ENCODE measurements at regions not wholly inside any gene's neighbourhood (a gene's known extent, or its start where the extent isn't known, plus 50 kb on each side); places are given as distances from the start of the nearest gene placed in this dataset.

DNA sequence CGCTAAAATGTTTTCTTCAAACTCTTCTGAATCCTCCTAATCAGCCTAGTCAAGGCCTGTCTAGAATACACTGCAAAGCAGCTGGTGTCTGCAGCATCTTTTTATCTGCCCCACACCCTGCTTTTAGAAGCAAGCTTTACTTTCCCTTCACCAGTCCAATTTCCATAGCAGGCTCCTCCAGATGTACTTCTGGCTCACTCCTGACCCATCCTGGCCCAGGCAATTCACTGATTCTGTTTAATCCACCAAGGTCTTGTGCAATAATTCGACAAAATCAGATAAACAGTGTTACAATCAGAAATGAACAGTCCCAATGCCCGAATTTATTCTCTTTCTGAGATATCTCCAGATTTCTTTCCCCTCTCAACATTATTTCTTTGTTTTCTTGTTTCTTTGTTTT lies 415.2 kb upstream of the SGCG start:
- TF ChIP-seq, protein P1, sequence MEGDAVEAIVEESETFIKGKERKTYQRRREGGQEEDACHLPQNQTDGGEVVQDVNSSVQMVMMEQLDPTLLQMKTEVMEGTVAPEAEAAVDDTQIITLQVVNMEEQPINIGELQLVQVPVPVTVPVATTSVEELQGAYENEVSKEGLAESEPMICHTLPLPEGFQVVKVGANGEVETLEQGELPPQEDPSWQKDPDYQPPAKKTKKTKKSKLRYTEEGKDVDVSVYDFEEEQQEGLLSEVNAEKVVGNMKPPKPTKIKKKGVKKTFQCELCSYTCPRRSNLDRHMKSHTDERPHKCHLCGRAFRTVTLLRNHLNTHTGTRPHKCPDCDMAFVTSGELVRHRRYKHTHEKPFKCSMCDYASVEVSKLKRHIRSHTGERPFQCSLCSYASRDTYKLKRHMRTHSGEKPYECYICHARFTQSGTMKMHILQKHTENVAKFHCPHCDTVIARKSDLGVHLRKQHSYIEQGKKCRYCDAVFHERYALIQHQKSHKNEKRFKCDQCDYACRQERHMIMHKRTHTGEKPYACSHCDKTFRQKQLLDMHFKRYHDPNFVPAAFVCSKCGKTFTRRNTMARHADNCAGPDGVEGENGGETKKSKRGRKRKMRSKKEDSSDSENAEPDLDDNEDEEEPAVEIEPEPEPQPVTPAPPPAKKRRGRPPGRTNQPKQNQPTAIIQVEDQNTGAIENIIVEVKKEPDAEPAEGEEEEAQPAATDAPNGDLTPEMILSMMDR (tag by site-specific recombination; IDR thresholded peaks at IDR 0.05): no peak
- TF ChIP-seq ZBTB44 (tag by site-specific recombination; IDR thresholded peaks at IDR 0.05) (no peak), ZNF777 (tag by site-specific recombination; IDR thresholded peaks at IDR 0.05; ENCODE audit: borderline replicate concordance) (no peak), ZNF16 (tag by site-specific recombination; IDR thresholded peaks at IDR 0.05; ENCODE audit: low read depth) (no peak), TRIM28 (IDR thresholded peaks at IDR 0.05; ENCODE audit: borderline replicate concordance, low read length) (no peak)
